CD4-positive, alpha-beta T cell treated with Interferon gamma for 1 hour (primary cell): ENCODE measurements at regions not wholly inside any gene's neighbourhood (a gene's known extent, or its start where the extent isn't known, plus 50 kb on each side); places are given as distances from the start of the nearest gene placed in this dataset.
"Not testable (repeated sequence)": the region's sequence is repeated elsewhere in the genome, so short reads cannot be mapped to it uniquely, and the experiment has no call there.

Experiments used
- DNase-seq: peaks from one replicate; pipeline ENCODE4 v3.0.0-alpha.2; 2020

GRCh38 chr1:70490153-70490552, 79.1 kb downstream of the CTH start:
- no peak for DNase-seq

GRCh38 chr1:70495370-70495769, 84.3 kb downstream of the CTH start:
- no peak for DNase-seq

- DNase-seq, result no peak
Measured at GRCh38 chr1:70496181-70496580, 85.1 kb downstream of the CTH start.

GRCh38 chr1:70497152-70497551, 86.1 kb downstream of the CTH start:
- no peak for DNase-seq

GRCh38 chr1:70498666-70499065, 87.6 kb downstream of the CTH start:
- DNase-seq, result no peak

GRCh38 chr1:70499695-70500094, 88.6 kb downstream of the CTH start:
- DNase-seq, result no peak

- DNase-seq, result no peak
Measured at GRCh38 chr1:70503358-70503757, 92.3 kb downstream of the CTH start.

GRCh38 chr1:70504176-70504820, 93.2 kb downstream of the CTH start:
- DNase-seq, result no peak

GRCh38 chr1:70504821-70505193, 93.7 kb downstream of the CTH start:
- no peak for DNase-seq

GRCh38 chr1:70507991-70508390, 96.9 kb downstream of the CTH start:
- not testable (repeated sequence) for DNase-seq

- DNase-seq, result no peak
Measured at GRCh38 chr1:70509996-70510876, 99.2 kb downstream of the CTH start.

- no peak for DNase-seq
Measured at GRCh38 chr1:70517444-70517843, 106.4 kb downstream of the CTH start.

- DNase-seq, result no peak
Measured at GRCh38 chr1:70518106-70518505, 107.0 kb downstream of the CTH start.

- DNase-seq, result no peak
Measured at GRCh38 chr1:70528590-70529333, 117.7 kb downstream of the CTH start.

GRCh38 chr1:70536708-70537366, 125.8 kb downstream of the CTH start:
- no peak for DNase-seq

- DNase-seq, result no peak
Measured at GRCh38 chr1:70537788-70538187, 126.7 kb downstream of the CTH start.

- DNase-seq, result no peak
Measured at GRCh38 chr1:70542030-70542429, 131.0 kb downstream of the CTH start.

- DNase-seq, result no peak
Measured at GRCh38 chr1:70542856-70543255, 131.8 kb downstream of the CTH start.

GRCh38 chr1:70546726-70547125, 135.7 kb downstream of the CTH start:
- no peak for DNase-seq

- DNase-seq, result no peak
Measured at GRCh38 chr1:70552662-70553566, 141.8 kb downstream of the CTH start.

GRCh38 chr1:70553567-70553956, 142.5 kb downstream of the CTH start:
- DNase-seq, result no peak

- no peak for DNase-seq
Measured at GRCh38 chr1:70554341-70554740, 143.3 kb downstream of the CTH start.
